ENCODE measurements at regions not wholly inside any gene's neighbourhood (a gene's known extent, or its start where the extent isn't known, plus 50 kb on each side); places are given as distances from the start of the nearest gene placed in this dataset.

- TF ChIP-seq POLR2A (IDR thresholded peaks at IDR 0.05; ENCODE audit: low read depth, low read length) (no peak), FOS (IDR thresholded peaks at IDR 0.05; ENCODE audit: low read depth, low read length) (no peak), MAZ (IDR thresholded peaks at IDR 0.05; ENCODE audit: borderline replicate concordance, low read depth, low read length) (no peak), SMC3 (IDR thresholded peaks at IDR 0.05; ENCODE audit: low read depth, low read length) (no peak), CEBPB (IDR thresholded peaks at IDR 0.05; ENCODE audit: low read depth, low read length) (no peak), MXI1 (IDR thresholded peaks at IDR 0.05; ENCODE audit: borderline replicate concordance, low read depth, low read length) (no peak), MAFK (IDR thresholded peaks at IDR 0.05; ENCODE audit: low read depth, low read length) (no peak), RCOR1 (IDR thresholded peaks at IDR 0.05; ENCODE audit: insufficient replicate concordance, low read length) (no peak), CHD1 (IDR thresholded peaks at IDR 0.05; ENCODE audit: low read depth, low read length) (no peak), BHLHE40 (IDR thresholded peaks at IDR 0.05; ENCODE audit: low read depth, low read length) (no peak), RFX5 (IDR thresholded peaks at IDR 0.05; ENCODE audit: low read depth, low read length) (no peak), RAD21 (IDR thresholded peaks at IDR 0.05; ENCODE audit: low read length) (no peak), NFE2L2 (IDR thresholded peaks at IDR 0.05; ENCODE audit: low read depth, low read length) (no peak)
- TF ChIP-seq, protein P1, sequence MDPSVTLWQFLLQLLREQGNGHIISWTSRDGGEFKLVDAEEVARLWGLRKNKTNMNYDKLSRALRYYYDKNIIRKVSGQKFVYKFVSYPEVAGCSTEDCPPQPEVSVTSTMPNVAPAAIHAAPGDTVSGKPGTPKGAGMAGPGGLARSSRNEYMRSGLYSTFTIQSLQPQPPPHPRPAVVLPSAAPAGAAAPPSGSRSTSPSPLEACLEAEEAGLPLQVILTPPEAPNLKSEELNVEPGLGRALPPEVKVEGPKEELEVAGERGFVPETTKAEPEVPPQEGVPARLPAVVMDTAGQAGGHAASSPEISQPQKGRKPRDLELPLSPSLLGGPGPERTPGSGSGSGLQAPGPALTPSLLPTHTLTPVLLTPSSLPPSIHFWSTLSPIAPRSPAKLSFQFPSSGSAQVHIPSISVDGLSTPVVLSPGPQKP (IDR thresholded peaks at IDR 0.05; ENCODE audit: borderline replicate concordance, low read depth, low read length), result no peak
- TF ChIP-seq, protein P2, sequence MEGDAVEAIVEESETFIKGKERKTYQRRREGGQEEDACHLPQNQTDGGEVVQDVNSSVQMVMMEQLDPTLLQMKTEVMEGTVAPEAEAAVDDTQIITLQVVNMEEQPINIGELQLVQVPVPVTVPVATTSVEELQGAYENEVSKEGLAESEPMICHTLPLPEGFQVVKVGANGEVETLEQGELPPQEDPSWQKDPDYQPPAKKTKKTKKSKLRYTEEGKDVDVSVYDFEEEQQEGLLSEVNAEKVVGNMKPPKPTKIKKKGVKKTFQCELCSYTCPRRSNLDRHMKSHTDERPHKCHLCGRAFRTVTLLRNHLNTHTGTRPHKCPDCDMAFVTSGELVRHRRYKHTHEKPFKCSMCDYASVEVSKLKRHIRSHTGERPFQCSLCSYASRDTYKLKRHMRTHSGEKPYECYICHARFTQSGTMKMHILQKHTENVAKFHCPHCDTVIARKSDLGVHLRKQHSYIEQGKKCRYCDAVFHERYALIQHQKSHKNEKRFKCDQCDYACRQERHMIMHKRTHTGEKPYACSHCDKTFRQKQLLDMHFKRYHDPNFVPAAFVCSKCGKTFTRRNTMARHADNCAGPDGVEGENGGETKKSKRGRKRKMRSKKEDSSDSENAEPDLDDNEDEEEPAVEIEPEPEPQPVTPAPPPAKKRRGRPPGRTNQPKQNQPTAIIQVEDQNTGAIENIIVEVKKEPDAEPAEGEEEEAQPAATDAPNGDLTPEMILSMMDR (conservative IDR thresholded peaks at IDR 0.05; ENCODE audit: low read depth, low read length), result no peak
- TF ChIP-seq, protein P3, sequence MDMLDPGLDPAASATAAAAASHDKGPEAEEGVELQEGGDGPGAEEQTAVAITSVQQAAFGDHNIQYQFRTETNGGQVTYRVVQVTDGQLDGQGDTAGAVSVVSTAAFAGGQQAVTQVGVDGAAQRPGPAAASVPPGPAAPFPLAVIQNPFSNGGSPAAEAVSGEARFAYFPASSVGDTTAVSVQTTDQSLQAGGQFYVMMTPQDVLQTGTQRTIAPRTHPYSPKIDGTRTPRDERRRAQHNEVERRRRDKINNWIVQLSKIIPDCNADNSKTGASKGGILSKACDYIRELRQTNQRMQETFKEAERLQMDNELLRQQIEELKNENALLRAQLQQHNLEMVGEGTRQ (IDR thresholded peaks at IDR 0.05; ENCODE audit: low read depth, low read length), result no peak
- Histone ChIP-seq H2AK5ac (ENCODE audit: low read depth, low read length) (no peak overlapping the region), H3K23ac (ENCODE audit: low read depth, low read length) (no peak overlapping the region), H3K9ac (ENCODE audit: low read depth, low read length) (no peak overlapping the region), H2AK9ac (replicated peaks; ENCODE audit: low read depth, low read length, poor library complexity) (no peak overlapping the region), H3K14ac (replicated peaks; ENCODE audit: low read depth, low read length) (no peak overlapping the region), H3K18ac (ENCODE audit: low read depth, low read length) (no peak overlapping the region), H2AFZ (replicated peaks; ENCODE audit: low read length, poor library complexity) (no peak overlapping the region), H3K9me3 (ENCODE audit: control insufficient read depth, insufficient read depth, low read length) (no peaks in the 10 kb centered on the region), H3K4me1 (ENCODE audit: control insufficient read depth, insufficient read depth, low read length) (no peaks in the 10 kb centered on the region), H4K5ac (ENCODE audit: low read depth, low read length) (no peak overlapping the region), H3K36me3 (ENCODE audit: control insufficient read depth, insufficient read depth, low read length) (no peaks in the 10 kb centered on the region), H3K4me2 (ENCODE audit: low read depth, low read length) (no peak overlapping the region), H2BK5ac (ENCODE audit: low read depth, low read length, poor library complexity, severe bottlenecking) (no peak overlapping the region), H3K4me3 (ENCODE audit: insufficient read depth, low read depth, low read length) (no peak overlapping the region), H2BK20ac (ENCODE audit: low read depth, low read length) (no peak overlapping the region), H3K79me1 (ENCODE audit: low read depth in 1 of 2, low read length in 2 of 2) (no peaks in the 10 kb centered on the region), H3K4ac (ENCODE audit: low read depth, low read length) (no peak overlapping the region), H2BK120ac (ENCODE audit: low read depth, low read length) (no peak overlapping the region), H4K91ac (ENCODE audit: insufficient read depth, low read depth, low read length) (no peak overlapping the region), H3K27ac (ENCODE audit: insufficient read depth, low read length) (no peak overlapping the region), H2BK15ac (ENCODE audit: low read depth, low read length) (no peak overlapping the region), H4K8ac (ENCODE audit: low read depth in 2 of 2, low read length in 2 of 2) (no peak overlapping the region), H4K20me1 (ENCODE audit: insufficient read depth, low read length) (no peaks in the 10 kb centered on the region), H3K9me1 (ENCODE audit: insufficient read depth, low read length) (no peaks in the 10 kb centered on the region), H3K27me3 (ENCODE audit: control insufficient read depth, insufficient read depth, low read length) (no peaks in the 10 kb centered on the region), H3K56ac (ENCODE audit: extremely low read depth, insufficient read depth, low read length) (no peak overlapping the region)
- no CpG with 5 or more reads among the region's 5 CpGs for WGBS, 2 experiments (ENCODE audit: extremely low coverage in 2 of 2, insufficient read length in 1 of 2)
- intact Hi-C loops (cut with micrococcal nuclease) (no loop called here), dilution Hi-C loops (cut with HindIII; ENCODE audit: low sequenced_read_pairs, unreplicated experiment) (no loop called here), in situ Hi-C loops (cut with MboI; ENCODE audit: low sequenced_read_pairs) (no loop called here)
- ATAC-seq (ENCODE audit: low read depth), result no peak
- ChIA-PET POLR2A (ENCODE audit: unreplicated experiment) (no interaction called here), CTCF (interaction anchor here (1.6 kb wide), 1 partner anchor 16 kb away, joined by 3 read pairs; no protein-coding TSS in a partner anchor)
- BruUV-seq (replicated peaks), result no TSS peak
- DNase-seq, result no peak
Observed at GRCh38 chr7:119925581-119926289, 347.2 kb upstream of the KCND2 start.

Measured in IMR-90 (cell line).